ENCODE measurements at regions not wholly inside any gene's neighbourhood (a gene's known extent, or its start where the extent isn't known, plus 50 kb on each side); places are given as distances from the start of the nearest gene placed in this dataset.
A peak's percentile ranks its signal among the peaks of the same experiment; 100 is the strongest.
"Not testable (repeated sequence)": the region's sequence is repeated elsewhere in the genome, so short reads cannot be mapped to it uniquely, and the experiment has no call there.

DNA sequence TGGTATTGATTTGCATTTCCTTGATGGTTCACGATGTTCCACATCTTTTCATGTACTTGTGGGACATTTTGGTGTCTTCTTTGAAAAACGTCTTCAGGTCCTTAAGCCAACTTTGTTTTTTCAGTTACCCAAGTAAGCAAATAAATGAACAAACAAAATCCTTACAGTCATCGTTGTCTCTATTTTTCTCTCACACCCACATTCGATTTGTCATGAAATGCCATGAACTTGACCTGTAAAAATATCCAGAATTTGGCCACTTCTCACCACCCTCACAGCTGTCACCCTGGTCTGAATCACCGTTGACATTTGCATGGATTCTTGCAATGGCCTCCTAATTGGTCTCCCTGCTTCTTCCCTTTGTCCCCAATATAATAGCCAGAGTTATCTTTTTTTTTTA lies 109.5 kb upstream of the METTL14 start:
- POLR2A ChIA-PET; BruUV-seq (replicated peaks); H2AFZ ChIP-seq (ENCODE audit: low read length); DNase-seq (ENCODE audit: low spot score); CTCF ChIA-PET (ENCODE audit: low intra/inter-chr PET ratio, low total read pairs); ATAC-seq; H3K9me3 ChIP-seq (ENCODE audit: low read length); in situ Hi-C loops (cut with HindIII; ENCODE audit: extremely low pct_ligation_motif_present, low pct_unique_long_range_greater_than_20kb); H3K4me1 ChIP-seq (ENCODE audit: insufficient read depth, low read length); H3K4me2 ChIP-seq (ENCODE audit: low read depth, low read length); H3K9ac ChIP-seq (ENCODE audit: insufficient read depth, low read depth, low read length); H3K27me3 ChIP-seq (ENCODE audit: control insufficient read depth in 1 of 2, insufficient read depth in 2 of 2, low read length in 2 of 2); H3K36me3 ChIP-seq (replicated peaks in 1 of 2; ENCODE audit: control insufficient read depth in 1 of 2, insufficient read depth in 2 of 2, low read length in 2 of 2); H3K27ac ChIP-seq (ENCODE audit: extremely low read length, insufficient read depth, low read length); intact Hi-C loops (cut with micrococcal nuclease; ENCODE audit: unreplicated experiment); H4K20me1 ChIP-seq (ENCODE audit: insufficient read depth, low read length); H3K4me3 ChIP-seq (replicated peaks in 1 of 3; ENCODE audit: insufficient read depth in 1 of 3, low read depth in 2 of 3, low read length in 3 of 3); H3K79me2 ChIP-seq (ENCODE audit: insufficient read depth, low read length): not testable (repeated sequence)
- WGBS (ENCODE audit: low lambda C conversion rate), result 15% methylated on average over 5 of the region's 5 CpGs
- peak; percentile 49 for FAIRE-seq

DNA sequence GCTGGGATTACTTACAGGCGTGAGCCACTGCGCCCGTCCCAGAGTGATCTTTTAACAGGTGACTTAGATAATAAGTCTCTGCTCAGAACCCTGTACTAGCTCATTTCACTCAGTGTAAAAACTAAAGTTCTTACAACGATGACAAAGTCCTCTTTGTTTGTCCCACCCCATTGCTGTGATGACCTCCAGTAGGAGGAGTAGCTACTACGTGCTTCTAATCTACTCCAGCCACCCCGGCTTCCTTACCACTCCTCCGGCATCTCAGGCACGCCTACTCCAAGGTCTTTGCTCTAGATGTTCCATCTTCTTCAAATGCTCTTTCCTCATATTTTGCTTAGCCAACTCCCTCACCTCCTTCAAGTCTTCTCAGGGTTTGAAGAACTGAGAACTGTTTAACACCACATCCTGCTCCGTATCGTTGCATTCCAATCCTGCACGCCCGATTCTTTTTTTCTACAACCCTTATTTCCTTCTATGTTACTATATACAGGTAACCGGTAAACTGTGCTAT lies 108.4 kb upstream of the METTL14 start:
- H3K4me3 ChIP-seq (replicated peaks in 1 of 3; ENCODE audit: insufficient read depth in 1 of 3, low read depth in 2 of 3, low read length in 3 of 3); H4K20me1 ChIP-seq (ENCODE audit: insufficient read depth, low read length); DNase-seq (ENCODE audit: low spot score); H3K36me3 ChIP-seq (replicated peaks in 1 of 2; ENCODE audit: control insufficient read depth in 1 of 2, insufficient read depth in 2 of 2, low read length in 2 of 2); POLR2A ChIA-PET; BruUV-seq (replicated peaks); H3K27ac ChIP-seq (ENCODE audit: extremely low read length, insufficient read depth, low read length); H3K9ac ChIP-seq (ENCODE audit: insufficient read depth, low read depth, low read length); CTCF ChIA-PET (ENCODE audit: low intra/inter-chr PET ratio, low total read pairs); intact Hi-C loops (cut with micrococcal nuclease; ENCODE audit: unreplicated experiment); H2AFZ ChIP-seq (ENCODE audit: low read length); H3K4me2 ChIP-seq (ENCODE audit: low read depth, low read length); H3K4me1 ChIP-seq (ENCODE audit: insufficient read depth, low read length); H3K9me3 ChIP-seq (ENCODE audit: low read length); H3K79me2 ChIP-seq (ENCODE audit: insufficient read depth, low read length); H3K27me3 ChIP-seq (ENCODE audit: control insufficient read depth in 1 of 2, insufficient read depth in 2 of 2, low read length in 2 of 2); FAIRE-seq; in situ Hi-C loops (cut with HindIII; ENCODE audit: extremely low pct_ligation_motif_present, low pct_unique_long_range_greater_than_20kb): not testable (repeated sequence)
- WGBS (ENCODE audit: low lambda C conversion rate), result 38% methylated on average over 13 of the region's 13 CpGs
- peak; percentile 52 for ATAC-seq

DNA sequence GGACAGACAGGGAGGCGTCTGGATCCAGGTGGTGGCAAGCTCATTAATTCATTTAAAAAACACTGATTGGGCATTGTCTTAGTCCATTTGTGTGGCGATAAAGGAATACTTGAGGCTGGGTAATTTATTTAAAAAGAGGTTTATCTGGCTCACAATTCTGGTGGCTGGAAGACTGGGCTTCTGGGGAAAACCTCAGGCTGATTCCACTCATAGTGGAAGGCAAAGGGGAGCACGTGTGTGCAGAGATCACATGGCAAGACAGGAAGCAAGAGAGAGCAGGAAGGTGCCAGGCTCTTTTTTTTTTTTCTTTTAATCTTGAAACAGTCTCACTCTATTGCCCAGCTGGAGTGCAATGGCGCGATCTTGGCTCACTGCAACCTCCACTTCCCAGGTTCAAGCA lies 100.2 kb upstream of the METTL14 start:
- H3K4me2 ChIP-seq (ENCODE audit: low read depth, low read length), result no peak overlapping the region
- H3K79me2 ChIP-seq (ENCODE audit: insufficient read depth, low read length), result no peaks in the 10 kb centered on the region
- H3K9me3 ChIP-seq (ENCODE audit: low read length), result no peaks in the 10 kb centered on the region
- no peak overlapping the region for H2AFZ ChIP-seq (ENCODE audit: low read length)
- BruUV-seq (replicated peaks), result no TSS peak
- DNase-seq (ENCODE audit: low spot score) (no peak), ATAC-seq (no peak), FAIRE-seq (no peak)
- H3K27ac ChIP-seq (ENCODE audit: extremely low read length, insufficient read depth, low read length), result no peak overlapping the region
- H3K27me3 ChIP-seq (ENCODE audit: control insufficient read depth in 1 of 2, insufficient read depth in 2 of 2, low read length in 2 of 2), result peaks cover 1 to 25% of the 10 kb centered on the region in 2 experiments; a peak in 3 of 5 replicates
- in situ Hi-C loops (cut with HindIII; ENCODE audit: extremely low pct_ligation_motif_present, low pct_unique_long_range_greater_than_20kb) (no loop called here), intact Hi-C loops (cut with micrococcal nuclease; ENCODE audit: unreplicated experiment) (no loop called here)
- no peaks in the 10 kb centered on the region for H4K20me1 ChIP-seq (ENCODE audit: insufficient read depth, low read length)
- no peak overlapping the region for H3K4me3 ChIP-seq (replicated peaks in 1 of 3; ENCODE audit: insufficient read depth in 1 of 3, low read depth in 2 of 3, low read length in 3 of 3)
- TF ChIP-seq YEATS2 (CRISPR knock-in tag; IDR thresholded peaks at IDR 0.05; ENCODE audit: borderline replicate concordance), result no peak
- TF ChIP-seq, protein P1, sequence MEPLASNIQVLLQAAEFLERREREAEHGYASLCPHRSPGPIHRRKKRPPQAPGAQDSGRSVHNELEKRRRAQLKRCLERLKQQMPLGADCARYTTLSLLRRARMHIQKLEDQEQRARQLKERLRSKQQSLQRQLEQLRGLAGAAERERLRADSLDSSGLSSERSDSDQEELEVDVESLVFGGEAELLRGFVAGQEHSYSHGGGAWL (CRISPR knock-in tag; IDR thresholded peaks at IDR 0.05), result no peak
- no peaks in the 10 kb centered on the region for H3K36me3 ChIP-seq (replicated peaks in 1 of 2; ENCODE audit: control insufficient read depth in 1 of 2, insufficient read depth in 2 of 2, low read length in 2 of 2)
- H3K4me1 ChIP-seq (ENCODE audit: insufficient read depth, low read length), result peaks cover 13% of the 10 kb centered on the region; the same call in 1 of the 2 replicates
- CTCF ChIA-PET (ENCODE audit: low intra/inter-chr PET ratio, low total read pairs), result no interaction called here
- no peak overlapping the region for H3K9ac ChIP-seq (ENCODE audit: insufficient read depth, low read depth, low read length)
- POLR2A ChIA-PET, result no interaction called here
- 78% methylated on average over 5 of the region's 5 CpGs for WGBS (ENCODE audit: low lambda C conversion rate)

All from HepG2 (cell line).